ENCODE measurements at regions not wholly inside any gene's neighbourhood (a gene's known extent, or its start where the extent isn't known, plus 50 kb on each side); places are given as distances from the start of the nearest gene placed in this dataset.

GRCh38 chr4:156411531-156411930 is 457.9 kb upstream of the CTSO start:
- TF ChIP-seq, protein P1, sequence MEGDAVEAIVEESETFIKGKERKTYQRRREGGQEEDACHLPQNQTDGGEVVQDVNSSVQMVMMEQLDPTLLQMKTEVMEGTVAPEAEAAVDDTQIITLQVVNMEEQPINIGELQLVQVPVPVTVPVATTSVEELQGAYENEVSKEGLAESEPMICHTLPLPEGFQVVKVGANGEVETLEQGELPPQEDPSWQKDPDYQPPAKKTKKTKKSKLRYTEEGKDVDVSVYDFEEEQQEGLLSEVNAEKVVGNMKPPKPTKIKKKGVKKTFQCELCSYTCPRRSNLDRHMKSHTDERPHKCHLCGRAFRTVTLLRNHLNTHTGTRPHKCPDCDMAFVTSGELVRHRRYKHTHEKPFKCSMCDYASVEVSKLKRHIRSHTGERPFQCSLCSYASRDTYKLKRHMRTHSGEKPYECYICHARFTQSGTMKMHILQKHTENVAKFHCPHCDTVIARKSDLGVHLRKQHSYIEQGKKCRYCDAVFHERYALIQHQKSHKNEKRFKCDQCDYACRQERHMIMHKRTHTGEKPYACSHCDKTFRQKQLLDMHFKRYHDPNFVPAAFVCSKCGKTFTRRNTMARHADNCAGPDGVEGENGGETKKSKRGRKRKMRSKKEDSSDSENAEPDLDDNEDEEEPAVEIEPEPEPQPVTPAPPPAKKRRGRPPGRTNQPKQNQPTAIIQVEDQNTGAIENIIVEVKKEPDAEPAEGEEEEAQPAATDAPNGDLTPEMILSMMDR (IDR thresholded peaks at IDR 0.05) = no peak
- Histone ChIP-seq H3K4me1 (no peaks in the 10 kb centered on the region), H3K36me3 (no peaks in the 10 kb centered on the region), H3K4me3 (no peak overlapping the region), H3K27ac (no peak overlapping the region), H3K27me3 (no peaks in the 10 kb centered on the region), H3K9me3 (no peaks in the 10 kb centered on the region)
- intact Hi-C loops (cut with DNase I) = no loop called here
- DNase-seq (ENCODE audit: extremely low spot score in 2 of 2) = no peak

DNA sequence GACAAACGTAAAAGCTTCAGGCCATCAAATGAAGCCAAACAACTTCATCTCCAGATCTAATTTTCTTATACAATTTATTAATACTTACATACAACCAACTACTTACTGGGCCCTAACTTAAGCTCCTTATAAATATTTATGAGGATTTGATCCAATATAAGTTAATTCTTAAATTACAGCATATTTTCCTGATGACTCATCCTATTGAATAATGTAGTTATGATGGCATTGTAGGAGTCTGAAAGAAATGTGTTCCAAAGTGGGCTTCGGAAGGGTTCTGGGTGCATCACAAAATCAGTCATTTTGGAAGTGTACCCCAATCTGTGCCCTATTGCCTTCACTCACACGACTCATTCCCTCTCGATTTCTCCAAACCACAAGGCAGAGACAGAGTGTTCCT is 455.1 kb upstream of the CTSO start:
- Histone ChIP-seq H3K4me3 (no peak overlapping the region), H3K27ac (no peak overlapping the region), H3K27me3 (no peaks in the 10 kb centered on the region), H3K9me3 (no peaks in the 10 kb centered on the region), H3K4me1 (no peaks in the 10 kb centered on the region), H3K36me3 (no peaks in the 10 kb centered on the region)
- intact Hi-C loops (cut with DNase I) = no loop called here
- no peak for DNase-seq (ENCODE audit: extremely low spot score in 2 of 2)
- TF ChIP-seq POLR2A (IDR thresholded peaks at IDR 0.05) (no peak), POLR2AphosphoS5 (IDR thresholded peaks at IDR 0.05; ENCODE audit: insufficient read depth in 1 of 2, low read depth in 1 of 2) (no peak)
- TF ChIP-seq, protein P1 (IDR thresholded peaks at IDR 0.05) = no peak

DNA sequence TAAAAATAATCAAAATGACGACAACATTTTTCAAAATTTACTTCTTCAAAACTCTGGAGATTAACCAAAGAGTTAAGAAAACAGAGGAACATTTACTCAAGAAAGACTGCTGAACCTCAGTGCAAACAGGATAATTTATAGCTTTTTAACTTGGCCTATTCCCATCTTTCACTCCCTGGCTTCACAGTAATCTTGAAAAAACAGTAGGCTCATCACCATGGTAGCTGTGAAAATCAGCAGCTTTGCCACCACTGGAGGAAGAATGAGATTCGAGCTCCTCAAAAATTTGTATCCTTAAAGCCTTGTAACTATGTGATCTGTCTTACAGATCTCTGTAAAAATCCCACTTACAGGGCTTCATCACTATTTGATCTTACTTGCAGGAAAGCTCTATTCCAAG is 447.7 kb upstream of the CTSO start:
- intact Hi-C loops (cut with DNase I) = no loop called here
- Histone ChIP-seq H3K4me1 (no peaks in the 10 kb centered on the region), H3K27ac (no peak overlapping the region), H3K27me3 (no peaks in the 10 kb centered on the region), H3K9me3 (no peaks in the 10 kb centered on the region), H3K4me3 (no peak overlapping the region), H3K36me3 (no peaks in the 10 kb centered on the region)
- no peak for DNase-seq (ENCODE audit: extremely low spot score in 2 of 2)
- TF ChIP-seq POLR2A (IDR thresholded peaks at IDR 0.05) (no peak), POLR2AphosphoS5 (IDR thresholded peaks at IDR 0.05; ENCODE audit: insufficient read depth in 1 of 2, low read depth in 1 of 2) (no peak)
- TF ChIP-seq, protein P1 (IDR thresholded peaks at IDR 0.05) = no peak

DNA sequence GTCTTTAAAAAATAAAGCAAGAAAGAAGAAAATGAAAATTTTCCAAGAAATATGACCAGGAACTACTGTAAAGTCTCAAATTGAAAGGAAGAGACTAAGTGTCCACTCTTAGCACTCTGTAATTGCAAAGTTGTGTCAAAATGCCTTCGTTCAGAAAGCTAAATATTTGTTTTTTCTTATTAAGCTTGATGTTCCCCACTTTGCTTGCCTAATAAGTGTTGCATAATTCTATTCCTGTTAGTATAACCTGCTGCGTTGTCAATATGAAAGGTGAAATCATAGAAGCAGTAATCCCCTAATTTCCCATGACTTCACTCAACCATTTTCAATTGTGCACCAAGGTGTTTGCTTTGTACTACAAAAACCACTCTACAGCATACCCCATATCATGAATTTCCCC is 442.9 kb upstream of the CTSO start:
- TF ChIP-seq POLR2AphosphoS5 (IDR thresholded peaks at IDR 0.05; ENCODE audit: insufficient read depth in 1 of 2, low read depth in 1 of 2) (no peak), POLR2A (IDR thresholded peaks at IDR 0.05) (no peak)
- TF ChIP-seq, protein P1 (IDR thresholded peaks at IDR 0.05) = no peak

DNA sequence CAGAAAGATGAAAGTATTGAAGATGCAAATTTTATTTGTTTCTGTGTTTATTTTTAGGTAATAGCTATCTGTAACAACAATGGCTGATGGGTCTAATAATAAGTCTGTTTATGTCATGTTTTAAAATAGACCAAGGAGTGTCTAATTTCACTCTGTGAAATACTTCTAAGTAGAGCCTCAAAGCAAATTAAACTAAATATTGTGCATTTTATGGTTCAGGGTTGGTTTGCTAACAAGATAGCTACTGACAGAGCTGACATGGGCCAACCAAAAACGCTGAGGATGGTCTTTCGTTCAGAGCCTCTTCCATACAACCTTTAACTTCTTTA is 437.6 kb upstream of the CTSO start:
- TF ChIP-seq POLR2AphosphoS5 (IDR thresholded peaks at IDR 0.05; ENCODE audit: insufficient read depth in 1 of 2, low read depth in 1 of 2) (no peak), POLR2A (IDR thresholded peaks at IDR 0.05) (no peak)
- TF ChIP-seq, protein P1 (IDR thresholded peaks at IDR 0.05) = no peak
- H3K36me3 ChIP-seq = no peaks in the 10 kb centered on the region
- H3K4me3 ChIP-seq = no peak overlapping the region
- H3K9me3 ChIP-seq = no peaks in the 10 kb centered on the region
- intact Hi-C loops (cut with DNase I) = no loop called here
- H3K27ac ChIP-seq = no peak overlapping the region
- no peaks in the 10 kb centered on the region for H3K27me3 ChIP-seq
- no peak for DNase-seq (ENCODE audit: extremely low spot score in 2 of 2)
- no peaks in the 10 kb centered on the region for H3K4me1 ChIP-seq

More for the DNA sequence above, 442.9 kb upstream of the CTSO start:
- DNase-seq (ENCODE audit: extremely low spot score in 2 of 2) = no peak
- Histone ChIP-seq H3K36me3 (no peaks in the 10 kb centered on the region), H3K9me3 (no peaks in the 10 kb centered on the region), H3K27ac (no peak overlapping the region), H3K4me3 (no peak overlapping the region), H3K4me1 (no peaks in the 10 kb centered on the region), H3K27me3 (no peaks in the 10 kb centered on the region)
- intact Hi-C loops (cut with DNase I) = no loop called here
